ENCODE measurements at regions not wholly inside any gene's neighbourhood (a gene's known extent, or its start where the extent isn't known, plus 50 kb on each side); places are given as distances from the start of the nearest gene placed in this dataset.

DNA sequence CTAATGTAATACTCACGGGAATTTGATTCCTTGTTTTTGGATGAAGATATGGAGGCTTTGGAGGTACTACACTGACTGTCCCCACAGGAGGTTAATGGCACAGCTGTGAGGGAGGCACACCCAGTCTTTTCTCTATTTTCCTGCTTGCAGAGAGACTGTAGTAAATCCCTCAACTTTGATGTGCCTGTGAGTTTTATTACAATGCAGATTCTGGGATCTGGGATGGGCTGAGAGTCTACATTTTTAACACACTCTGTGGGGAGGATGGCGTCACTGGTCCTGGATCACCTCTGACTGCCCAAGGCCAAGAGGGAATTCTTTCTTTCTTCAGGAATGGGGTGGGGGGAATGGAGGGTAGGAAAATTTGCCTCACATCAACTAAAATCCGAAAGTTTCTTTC, 80.2 kb upstream of the NTM start:
- Mint-ChIP-seq H3K4me3 (ENCODE audit: unreplicated experiment) (no peak overlapping the region), H3K4me1 (ENCODE audit: unreplicated experiment) (no peaks in the 10 kb centered on the region), H3K27ac (ENCODE audit: unreplicated experiment) (no peak overlapping the region), H3K9me3 (ENCODE audit: unreplicated experiment) (no peaks in the 10 kb centered on the region), H3K27me3 (ENCODE audit: unreplicated experiment) (peaks cover 40% of the 10 kb centered on the region), H3K36me3 (ENCODE audit: unreplicated experiment) (no peaks in the 10 kb centered on the region)
- DNase-seq (ENCODE audit: extremely low spot score, unreplicated experiment), result no peak
- TF ChIP-seq, protein P1, sequence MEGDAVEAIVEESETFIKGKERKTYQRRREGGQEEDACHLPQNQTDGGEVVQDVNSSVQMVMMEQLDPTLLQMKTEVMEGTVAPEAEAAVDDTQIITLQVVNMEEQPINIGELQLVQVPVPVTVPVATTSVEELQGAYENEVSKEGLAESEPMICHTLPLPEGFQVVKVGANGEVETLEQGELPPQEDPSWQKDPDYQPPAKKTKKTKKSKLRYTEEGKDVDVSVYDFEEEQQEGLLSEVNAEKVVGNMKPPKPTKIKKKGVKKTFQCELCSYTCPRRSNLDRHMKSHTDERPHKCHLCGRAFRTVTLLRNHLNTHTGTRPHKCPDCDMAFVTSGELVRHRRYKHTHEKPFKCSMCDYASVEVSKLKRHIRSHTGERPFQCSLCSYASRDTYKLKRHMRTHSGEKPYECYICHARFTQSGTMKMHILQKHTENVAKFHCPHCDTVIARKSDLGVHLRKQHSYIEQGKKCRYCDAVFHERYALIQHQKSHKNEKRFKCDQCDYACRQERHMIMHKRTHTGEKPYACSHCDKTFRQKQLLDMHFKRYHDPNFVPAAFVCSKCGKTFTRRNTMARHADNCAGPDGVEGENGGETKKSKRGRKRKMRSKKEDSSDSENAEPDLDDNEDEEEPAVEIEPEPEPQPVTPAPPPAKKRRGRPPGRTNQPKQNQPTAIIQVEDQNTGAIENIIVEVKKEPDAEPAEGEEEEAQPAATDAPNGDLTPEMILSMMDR (IDR thresholded peaks at IDR 0.05), result no peak

DNA sequence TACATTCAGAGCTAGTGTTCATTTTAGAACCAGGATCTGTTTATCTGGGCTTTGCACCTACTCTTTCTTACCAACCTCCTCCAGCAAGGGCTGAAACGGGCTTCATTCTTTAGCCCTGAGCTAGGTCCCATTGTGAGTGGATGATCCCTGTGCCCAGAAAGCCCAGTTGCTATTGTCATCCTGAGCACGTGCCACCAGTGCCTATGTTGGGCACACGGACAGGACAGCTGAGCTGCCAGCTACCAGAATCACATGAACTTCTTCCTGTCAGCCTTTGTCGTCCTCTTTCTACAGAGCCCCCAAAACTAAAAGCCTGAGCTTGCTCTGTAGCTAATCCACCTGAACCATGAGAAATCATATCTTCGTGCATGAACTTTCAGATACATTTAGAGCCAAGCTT, 74.4 kb upstream of the NTM start:
- DNase-seq (ENCODE audit: extremely low spot score, unreplicated experiment), result no peak
- no peak overlapping the region for H3K27ac Mint-ChIP-seq (ENCODE audit: unreplicated experiment)
- no peaks in the 10 kb centered on the region for H3K9me3 Mint-ChIP-seq (ENCODE audit: unreplicated experiment)
- no peaks in the 10 kb centered on the region for H3K36me3 Mint-ChIP-seq (ENCODE audit: unreplicated experiment)
- H3K4me1 Mint-ChIP-seq (ENCODE audit: unreplicated experiment), result peaks cover 12% of the 10 kb centered on the region
- H3K4me3 Mint-ChIP-seq (ENCODE audit: unreplicated experiment), result no peak overlapping the region
- peaks cover 28% of the 10 kb centered on the region for H3K27me3 Mint-ChIP-seq (ENCODE audit: unreplicated experiment)
- TF ChIP-seq, protein P1 (IDR thresholded peaks at IDR 0.05), result no peak

DNA sequence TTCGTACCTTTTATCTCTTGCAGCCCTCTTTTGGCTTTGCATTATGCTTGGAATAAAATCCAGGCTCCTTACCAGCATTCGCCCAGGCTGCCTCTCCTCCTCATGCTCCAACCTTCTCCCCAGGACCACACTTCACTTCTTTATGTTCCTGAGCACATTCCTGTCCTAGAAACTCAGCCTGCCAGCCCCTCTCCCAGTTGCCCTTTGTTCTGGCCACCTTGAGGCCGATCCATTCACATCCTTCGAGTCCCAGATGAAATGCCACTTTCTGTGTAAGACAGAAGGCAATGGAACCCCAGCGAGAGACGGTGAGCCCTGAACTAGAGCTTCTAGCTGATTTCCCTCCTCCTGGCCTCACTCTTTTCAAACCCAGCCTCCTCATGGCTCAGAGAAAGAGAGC, 73.0 kb upstream of the NTM start:
- Mint-ChIP-seq H3K4me1 (ENCODE audit: unreplicated experiment) (peaks cover 15% of the 10 kb centered on the region), H3K4me3 (ENCODE audit: unreplicated experiment) (no peak overlapping the region), H3K27me3 (ENCODE audit: unreplicated experiment) (peaks cover 18% of the 10 kb centered on the region), H3K27ac (ENCODE audit: unreplicated experiment) (no peak overlapping the region), H3K36me3 (ENCODE audit: unreplicated experiment) (no peaks in the 10 kb centered on the region), H3K9me3 (ENCODE audit: unreplicated experiment) (no peaks in the 10 kb centered on the region)
- DNase-seq (ENCODE audit: extremely low spot score, unreplicated experiment), result no peak
- TF ChIP-seq, protein P1 (IDR thresholded peaks at IDR 0.05), result no peak

DNA sequence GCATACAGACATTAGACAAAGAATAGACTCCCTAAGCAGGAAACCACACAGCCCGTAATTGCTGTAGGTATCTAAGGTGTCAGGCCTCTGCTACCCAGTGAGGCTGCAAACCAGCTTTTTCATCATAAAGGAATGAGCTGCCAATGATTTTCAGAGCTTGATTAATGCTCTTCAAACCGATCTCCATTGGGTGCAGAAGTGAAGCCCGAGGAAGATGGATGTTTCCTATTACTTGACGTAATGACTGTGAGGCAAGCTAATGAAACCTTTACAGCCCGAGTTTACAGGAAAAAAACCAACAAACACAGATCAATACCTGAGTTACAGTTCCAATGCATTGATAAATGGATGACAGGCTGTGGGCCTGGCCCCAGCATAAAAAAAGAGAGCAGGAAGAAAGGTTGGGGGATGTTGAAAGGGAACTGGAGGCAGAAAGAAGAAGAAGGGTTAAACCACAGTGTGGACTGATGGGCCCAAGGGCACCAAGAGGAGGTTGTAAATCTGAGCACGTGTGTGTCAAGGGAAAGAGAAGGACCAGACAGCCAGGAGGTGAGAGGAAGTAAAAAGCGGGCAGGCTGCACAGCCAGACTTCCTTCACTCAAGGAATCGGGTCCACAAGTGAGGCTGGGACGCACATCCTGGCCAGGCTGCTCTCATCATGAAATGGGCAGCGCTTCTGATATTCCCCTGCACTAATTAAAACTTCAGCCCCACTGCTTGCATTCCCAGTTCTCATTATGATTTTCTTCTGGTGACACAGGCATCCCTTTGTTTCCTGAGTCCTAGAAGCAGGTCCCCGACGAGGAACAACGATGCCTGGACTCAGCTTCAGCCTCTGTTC, 70.6 kb upstream of the NTM start:
- DNase-seq (ENCODE audit: extremely low spot score, unreplicated experiment), result no peak
- no peaks in the 10 kb centered on the region for H3K9me3 Mint-ChIP-seq (ENCODE audit: unreplicated experiment)
- TF ChIP-seq, protein P1 (IDR thresholded peaks at IDR 0.05), result no peak
- H3K27ac Mint-ChIP-seq (ENCODE audit: unreplicated experiment), result no peak overlapping the region
- H3K36me3 Mint-ChIP-seq (ENCODE audit: unreplicated experiment), result no peaks in the 10 kb centered on the region
- H3K27me3 Mint-ChIP-seq (ENCODE audit: unreplicated experiment), result peaks cover 17% of the 10 kb centered on the region
- H3K4me3 Mint-ChIP-seq (ENCODE audit: unreplicated experiment), result no peak overlapping the region
- H3K4me1 Mint-ChIP-seq (ENCODE audit: unreplicated experiment), result peaks cover 18% of the 10 kb centered on the region

DNA sequence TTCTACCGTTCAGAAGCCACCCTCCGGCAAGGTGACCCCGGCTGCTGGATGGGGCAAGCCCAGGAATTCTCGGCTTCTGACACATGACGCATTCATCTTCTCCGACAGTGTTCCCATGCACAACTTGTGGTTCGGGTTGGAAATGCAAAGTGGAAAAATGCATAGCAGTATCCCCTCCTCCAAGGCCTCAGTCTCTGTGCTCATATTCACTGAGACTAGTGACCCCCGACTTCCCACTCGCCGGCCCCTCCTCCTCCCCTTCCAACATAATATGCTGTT, 70.0 kb upstream of the NTM start:
- Mint-ChIP-seq H3K4me3 (ENCODE audit: unreplicated experiment) (no peak overlapping the region), H3K27ac (ENCODE audit: unreplicated experiment) (no peak overlapping the region), H3K4me1 (ENCODE audit: unreplicated experiment) (peaks cover 18% of the 10 kb centered on the region), H3K27me3 (ENCODE audit: unreplicated experiment) (peaks cover 17% of the 10 kb centered on the region), H3K9me3 (ENCODE audit: unreplicated experiment) (no peaks in the 10 kb centered on the region), H3K36me3 (ENCODE audit: unreplicated experiment) (no peaks in the 10 kb centered on the region)
- no peak for DNase-seq (ENCODE audit: extremely low spot score, unreplicated experiment)
- TF ChIP-seq, protein P1 (IDR thresholded peaks at IDR 0.05), result no peak
